Renal cortex interstitium (tissue), 11 donors: ENCODE measurements at regions not wholly inside any gene's neighbourhood (a gene's known extent, or its start where the extent isn't known, plus 50 kb on each side); places are given as distances from the start of the nearest gene placed in this dataset.

Experiments
- DNase-seq, 11 donors: peaks; one replicate each; pipeline ENCODE4 v3.0.0-alpha.2; 2013; ENCODE audit warnings: low read depth in 9 of 11, low spot score in 4 of 11; ENCODE audit errors: extremely low read depth in 1 of 11

DNA sequence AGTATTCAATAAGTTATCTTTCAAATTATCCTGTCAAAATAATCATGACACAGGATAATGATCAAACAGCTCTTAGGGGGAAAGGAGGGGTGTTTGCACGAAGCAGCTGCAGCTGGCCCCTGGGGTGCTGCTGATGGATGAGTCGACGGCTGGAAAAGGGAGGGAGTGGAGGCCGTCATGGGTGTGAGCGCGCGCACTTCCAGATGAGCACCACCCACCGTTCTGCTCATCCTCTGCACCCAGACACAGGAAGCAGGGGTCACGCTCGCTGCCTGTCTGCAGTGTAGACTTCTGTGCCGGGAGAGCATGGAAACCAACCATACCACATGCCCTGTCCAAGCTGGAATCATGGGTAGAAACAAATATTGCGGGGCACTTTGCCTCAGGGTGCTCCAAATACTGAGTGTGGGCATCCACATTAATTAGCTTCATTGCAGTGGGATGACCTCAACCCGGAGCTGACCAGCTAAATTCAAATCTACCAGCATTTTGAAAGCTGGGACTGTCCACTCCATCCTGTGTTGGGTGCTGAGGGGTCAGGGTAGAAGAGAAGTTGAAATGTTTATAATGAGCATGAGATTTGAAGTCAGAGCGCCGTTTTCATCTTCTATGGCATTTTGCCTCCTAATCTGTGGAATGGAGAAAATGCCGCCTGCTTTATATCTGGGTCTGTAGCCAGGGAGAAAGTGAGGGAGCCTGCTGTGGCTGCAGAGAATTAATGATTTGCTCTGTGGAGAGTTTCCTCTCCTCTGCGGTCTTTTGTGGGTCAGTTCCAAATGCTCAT, 802.4 kb downstream of the TBC1D22A start:
- peak in 2 of 11 donors; percentile 9 for DNase-seq

DNA sequence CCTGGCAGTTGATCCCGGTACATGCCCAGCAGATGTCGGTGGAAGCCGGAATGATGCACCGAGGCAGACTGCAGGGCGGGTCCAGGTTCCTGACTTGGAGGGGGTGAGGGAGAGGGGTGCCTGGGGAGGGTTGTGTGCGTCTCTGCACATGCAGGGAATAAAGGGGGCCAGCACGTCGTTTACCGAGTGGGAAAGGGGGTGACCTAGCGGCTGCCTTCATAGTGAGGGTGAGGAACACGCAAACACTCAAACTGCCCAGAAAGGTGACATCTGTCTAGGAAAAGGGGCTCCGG, 801.7 kb downstream of the TBC1D22A start:
- DNase-seq, result no peak

DNA sequence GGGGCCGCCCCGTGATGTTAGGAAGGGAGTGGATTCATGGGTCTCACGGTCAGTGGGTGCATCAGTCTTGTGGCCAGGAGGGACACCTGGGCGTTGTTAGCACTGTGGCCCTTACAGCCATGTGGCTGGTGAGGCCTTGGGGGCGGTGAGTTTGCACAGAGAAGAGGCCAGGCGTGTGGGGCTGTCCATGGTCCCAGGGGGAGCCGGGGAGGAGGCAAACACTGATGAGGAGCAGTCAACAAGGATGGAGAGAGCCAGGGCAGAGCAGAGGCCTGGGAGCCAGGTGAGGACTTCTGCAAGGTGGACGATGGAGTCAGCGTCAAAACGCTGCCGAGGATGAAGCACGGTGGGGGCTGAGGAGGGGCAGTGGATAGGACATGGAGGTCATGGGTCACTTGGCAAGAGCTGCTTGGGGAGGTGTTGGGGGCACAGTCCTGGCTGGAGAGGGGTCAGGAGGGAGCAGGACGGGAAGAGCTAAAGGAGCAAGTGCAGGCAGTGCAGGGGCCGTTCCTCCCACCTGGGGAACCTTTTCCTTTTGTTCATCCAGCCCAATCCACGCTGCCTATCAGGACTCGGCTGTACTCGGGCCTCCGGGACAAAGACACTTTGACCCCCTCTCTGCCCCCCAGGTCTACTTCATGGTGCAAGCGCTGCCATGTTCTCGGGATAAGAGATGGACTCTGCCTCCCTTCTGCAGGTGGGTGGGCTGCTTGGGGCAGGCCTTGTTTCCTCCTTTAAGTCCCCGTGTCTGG, 801.1 kb downstream of the TBC1D22A start:
- DNase-seq, result no peak

DNA sequence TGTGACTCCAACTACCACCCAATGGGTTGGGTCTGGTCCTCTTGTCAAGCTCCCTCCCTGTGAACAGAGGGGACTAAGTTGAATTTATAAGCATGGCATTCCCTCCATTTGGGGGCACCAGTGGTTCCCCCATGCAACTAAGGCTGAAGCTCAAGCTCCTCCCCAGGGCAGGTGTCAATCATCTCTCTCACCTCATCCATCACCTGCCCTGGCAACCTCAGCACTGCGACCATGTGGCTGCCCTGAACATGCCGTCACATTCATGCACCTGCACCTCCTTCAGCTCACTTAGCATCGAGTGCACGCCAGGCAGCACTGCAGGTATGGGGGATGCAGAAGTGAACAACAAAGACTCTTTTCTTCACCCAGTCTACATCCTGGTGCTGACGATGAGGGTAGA, 799.3 kb downstream of the TBC1D22A start:
- no peak for DNase-seq

DNA sequence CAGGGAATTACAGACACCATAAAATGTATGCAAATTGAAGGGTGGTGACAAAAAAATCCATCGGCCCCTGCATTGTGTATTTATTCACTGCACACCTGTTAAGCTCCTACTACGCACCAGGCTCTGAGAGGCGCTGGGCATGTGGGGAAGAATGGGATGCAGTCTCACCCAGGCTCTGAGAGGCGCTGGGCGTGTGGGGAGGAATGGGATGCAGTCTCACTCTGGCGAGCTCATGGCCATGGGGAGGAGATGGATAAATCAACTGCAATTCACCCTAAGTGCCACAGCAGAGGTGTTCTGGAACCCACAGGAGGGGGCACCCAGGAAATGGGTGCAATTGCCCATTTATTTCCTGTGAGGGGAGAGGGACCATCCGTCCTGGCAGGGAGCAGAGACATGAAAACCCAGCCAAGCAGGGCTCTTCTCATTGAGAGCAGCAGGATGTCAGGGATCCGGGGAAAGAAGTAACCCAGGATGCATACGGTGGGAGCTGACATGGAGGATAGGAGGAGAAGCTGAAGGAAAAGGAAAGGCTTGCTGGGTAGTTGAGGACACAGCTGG, 798.7 kb downstream of the TBC1D22A start:
- no peak for DNase-seq

DNA sequence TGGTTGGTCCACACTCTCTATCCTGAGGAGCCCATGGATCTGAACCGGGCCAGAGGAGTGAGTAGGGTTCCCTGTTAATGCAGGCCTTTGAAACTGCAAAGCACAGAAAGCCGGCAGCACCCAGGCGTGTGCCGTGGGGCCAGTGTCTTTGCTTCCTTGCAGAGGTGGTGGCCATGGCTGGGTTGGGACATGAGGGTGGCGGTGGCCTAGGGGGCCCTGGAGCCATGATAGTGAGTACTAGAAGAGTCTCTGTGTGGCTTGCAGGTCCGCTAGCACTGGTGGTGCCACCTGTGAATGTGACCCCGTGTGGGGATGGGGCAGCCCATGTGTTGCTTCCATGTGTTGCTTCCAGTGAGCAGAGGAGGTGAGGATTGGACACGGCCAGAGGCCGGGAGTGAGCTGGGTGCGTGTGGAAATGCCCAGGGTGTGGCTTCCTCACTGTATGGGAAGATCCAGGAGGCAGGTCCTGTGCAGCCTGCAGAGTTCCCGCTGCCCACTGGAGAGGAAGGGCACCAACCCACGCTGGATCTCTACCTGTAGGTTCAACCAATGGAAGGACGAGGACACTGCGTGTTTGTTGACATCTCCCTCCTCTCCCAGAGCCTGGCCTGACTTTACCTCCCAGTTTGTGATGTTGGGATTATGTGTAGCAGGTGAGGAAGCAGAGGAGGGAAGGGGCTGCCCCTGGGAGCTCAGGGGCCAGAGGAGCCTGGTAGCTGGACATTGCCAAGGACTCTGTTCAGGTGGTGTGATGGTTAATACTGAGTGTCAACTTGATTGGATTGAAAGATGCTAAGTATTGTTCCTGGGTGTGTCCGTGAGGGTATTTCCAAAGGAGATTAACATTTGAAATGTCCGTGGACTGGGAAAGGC, 796.6 kb downstream of the TBC1D22A start:
- DNase-seq, result no peak

DNA sequence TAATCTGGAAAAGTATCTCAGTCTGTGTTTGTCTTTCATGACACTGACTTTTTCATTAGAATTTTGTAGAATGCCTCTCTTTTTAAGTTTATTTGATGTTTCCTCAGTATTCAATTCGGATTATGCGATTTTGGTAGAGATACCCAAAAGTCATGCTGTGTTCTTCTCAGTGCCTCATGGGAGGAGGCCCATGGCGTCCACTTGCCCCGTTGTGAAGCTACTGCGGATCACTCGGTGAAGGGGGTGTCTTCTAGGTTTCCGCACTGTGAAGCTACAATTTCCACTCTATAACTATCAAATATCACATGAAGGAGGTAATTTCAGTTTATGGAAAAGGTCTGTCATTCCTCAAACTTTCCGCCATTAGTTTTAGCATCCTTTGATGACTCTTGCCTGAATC, 794.0 kb downstream of the TBC1D22A start:
- no peak for DNase-seq

DNA sequence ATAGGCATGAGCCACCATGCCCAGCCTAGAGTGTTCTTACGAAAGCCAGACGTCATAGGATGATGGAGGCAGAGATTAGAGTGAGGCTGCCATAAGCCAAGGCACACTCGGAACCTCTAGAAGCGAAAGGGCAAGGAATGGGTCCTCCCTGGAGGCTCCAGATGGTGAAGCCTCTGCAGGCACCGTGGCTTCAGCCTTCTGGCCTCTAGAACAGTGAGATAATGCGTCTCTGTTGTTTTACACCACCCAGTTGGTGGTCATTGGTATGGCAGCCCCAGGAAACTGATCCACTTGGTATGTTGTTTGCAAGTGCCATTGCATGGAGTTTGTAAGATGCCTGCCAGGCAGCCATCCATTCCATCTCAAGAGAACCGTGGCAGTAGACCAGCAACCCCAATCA, 791.0 kb downstream of the TBC1D22A start:
- DNase-seq, result no peak

DNA sequence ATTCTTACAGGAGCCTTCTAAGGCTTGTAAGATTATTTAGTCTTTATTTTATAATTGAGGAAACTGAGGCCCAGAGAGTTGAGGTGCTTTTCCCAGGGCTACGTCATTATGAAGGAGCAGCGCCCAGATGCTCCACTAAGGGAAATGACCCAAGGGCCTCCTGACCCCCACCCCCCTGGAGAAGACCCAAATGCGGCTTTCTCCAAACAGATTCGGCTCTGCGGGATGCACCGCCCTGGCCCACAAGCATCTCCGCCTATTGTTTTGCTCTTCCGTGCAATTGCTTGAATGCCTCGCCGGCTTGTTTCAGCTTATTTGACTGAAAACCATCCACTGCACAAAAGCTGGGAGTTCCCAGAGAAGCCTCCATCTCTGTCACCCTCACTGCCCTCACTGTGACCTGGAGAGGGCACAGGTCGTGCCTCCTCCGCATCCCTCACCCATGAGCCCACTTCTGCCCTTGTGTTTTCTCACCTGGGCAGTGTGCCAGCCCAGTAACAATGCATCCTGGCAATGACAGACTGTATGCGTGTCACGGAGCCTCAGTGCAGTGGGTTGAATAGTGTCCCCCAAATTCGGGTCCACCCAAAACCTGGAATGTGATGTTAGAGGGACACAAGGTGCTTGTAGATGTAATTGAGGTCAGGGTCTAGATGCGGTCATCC, 790.2 kb downstream of the TBC1D22A start:
- no peak for DNase-seq

DNA sequence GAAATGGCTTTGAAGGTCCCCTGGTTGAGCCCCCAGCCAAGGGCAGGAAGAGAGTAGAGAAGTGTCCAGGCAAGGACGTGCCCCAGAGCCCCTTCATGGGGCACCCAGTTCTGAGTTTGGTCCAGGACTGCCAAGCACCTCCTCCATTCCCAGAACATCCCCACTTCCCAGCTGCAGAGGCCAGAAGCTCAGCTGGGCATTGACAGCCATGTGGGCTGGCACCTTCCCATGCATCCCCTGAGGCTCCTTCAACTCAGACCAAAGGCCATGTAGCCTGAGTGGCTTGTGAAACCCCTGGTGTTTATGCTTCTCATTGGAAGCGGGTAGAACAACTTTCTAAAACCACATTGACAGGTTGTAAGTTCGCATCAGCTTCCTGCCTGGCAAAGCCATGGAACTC, 789.6 kb downstream of the TBC1D22A start:
- DNase-seq, result no peak

DNA sequence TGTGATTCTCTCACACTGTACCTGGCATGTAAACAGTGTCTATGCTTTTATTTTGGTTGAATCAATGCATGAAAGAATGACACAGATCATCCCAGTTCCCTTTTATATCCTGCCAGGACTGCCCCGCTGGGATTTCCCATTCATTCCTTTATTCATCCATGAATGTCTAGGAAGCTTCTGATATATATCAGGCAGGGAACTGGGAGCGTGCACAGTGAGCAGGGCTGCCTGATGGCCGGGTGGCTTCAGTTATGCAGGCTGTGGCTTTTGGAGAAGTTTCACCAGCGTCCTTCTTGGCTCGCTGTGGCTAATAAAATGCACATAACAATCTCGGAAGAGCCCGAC, 789.0 kb downstream of the TBC1D22A start:
- no peak for DNase-seq

DNA sequence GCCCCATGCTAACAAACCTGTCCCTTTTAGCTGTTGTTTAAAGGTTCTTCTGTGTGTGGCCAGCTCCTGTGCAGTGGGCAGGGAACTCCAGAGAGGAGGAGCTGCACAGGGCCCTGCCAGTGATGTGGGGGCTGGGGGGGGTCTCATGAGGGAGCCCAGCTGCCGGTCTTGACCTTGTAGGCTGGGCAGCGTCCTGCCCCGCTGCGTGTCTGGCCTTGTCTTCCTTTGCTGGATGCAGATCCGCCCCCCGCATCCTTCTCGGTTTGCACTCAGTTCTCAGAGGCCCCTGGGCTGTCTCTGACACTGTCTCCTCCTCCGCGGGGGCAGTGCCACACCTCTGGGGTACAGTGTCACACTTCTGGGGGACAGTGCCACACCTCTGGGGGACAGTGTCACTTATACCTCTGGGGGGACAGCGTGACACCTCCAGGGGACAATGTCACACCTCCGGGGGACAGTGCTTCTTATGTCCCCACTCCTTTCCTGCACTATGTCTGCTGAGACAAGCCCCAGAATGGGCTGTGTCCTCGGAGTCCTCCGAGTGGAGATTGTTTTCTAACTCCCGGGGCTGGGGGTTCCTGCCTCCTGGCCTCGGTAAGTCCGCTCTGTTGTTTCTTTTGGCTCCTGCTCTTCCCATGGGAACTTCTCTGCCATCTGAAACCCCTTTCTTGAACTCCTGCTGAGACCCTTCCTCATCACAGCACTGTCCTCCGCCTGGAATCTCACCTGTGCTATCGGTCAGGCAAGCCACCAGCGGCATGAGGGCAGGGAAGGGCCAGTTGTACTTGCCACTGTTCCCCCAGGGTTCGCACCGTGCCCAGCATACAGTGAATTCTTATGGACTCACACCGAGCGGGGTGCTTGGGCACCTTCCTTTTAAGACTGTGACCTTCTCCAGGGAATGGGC, 788.3 kb downstream of the TBC1D22A start:
- DNase-seq, result peak in 4 of 11 donors; percentile 11 to 31 (median 21)

DNA sequence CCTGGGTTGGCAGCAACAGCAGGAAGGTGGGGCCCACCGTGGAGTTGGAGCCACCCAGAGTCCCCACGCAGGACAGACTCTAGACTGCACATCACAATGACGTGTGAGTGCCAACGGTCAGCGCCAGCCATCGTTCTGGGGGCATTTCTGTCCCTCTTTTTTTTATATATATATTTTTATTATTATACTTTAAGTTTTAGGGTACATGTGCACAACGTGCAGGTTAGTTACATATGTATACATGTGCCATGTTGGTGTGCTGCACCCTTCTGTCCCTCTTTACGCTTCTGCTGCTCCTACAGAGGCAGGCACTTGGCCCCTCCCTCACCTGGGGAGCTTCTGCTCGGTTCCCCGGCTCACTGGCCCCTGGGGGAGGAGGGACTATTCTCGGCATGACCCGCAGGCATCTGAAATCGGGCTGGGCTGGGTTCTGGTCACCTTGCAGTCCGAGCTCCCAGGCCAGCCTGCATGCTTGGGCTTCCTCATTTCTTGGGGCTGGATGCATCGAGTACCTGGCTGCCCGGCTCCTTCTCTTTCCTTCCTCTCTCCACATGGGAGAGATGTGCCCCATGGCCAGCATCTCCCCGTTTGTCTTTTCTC, 787.4 kb downstream of the TBC1D22A start:
- DNase-seq, result no peak

DNA sequence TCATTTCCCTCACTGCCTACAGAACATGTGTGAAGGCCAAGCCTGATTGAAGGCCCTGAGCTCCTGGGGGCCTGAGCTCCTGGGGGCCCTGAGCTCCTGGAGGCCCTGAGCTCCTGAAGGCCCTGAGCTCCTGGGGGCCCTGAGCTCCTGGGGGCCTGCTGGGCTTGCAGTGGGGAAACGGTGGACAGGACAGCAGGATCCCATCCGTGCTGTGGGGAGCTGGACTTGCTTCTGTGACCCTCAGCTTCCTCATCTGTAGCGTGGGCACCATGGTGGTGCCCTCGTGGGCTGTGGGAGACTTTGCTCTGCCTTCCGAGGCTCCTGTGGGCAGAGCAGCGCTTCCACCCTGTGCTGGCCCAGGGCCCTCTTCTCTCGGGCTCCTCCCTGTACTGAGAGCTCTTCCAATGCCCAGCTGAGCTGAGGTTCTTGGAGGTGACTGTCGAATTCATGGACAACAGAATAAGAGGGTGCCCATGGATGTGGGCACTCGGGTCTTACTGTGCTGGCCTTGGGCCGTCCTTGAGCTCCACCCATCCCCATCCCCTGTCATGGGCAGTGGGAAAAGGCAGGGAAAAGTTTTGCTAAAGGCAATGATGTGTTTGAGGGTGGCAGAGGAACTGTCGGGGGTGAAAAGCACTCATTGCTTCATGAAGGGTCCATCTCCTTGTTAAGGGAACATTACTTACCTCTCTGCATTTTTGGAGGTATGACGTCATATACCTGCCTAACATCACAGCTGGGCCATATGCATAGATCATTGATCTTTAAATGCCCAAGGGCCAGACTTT, 786.7 kb downstream of the TBC1D22A start:
- no peak for DNase-seq

DNA sequence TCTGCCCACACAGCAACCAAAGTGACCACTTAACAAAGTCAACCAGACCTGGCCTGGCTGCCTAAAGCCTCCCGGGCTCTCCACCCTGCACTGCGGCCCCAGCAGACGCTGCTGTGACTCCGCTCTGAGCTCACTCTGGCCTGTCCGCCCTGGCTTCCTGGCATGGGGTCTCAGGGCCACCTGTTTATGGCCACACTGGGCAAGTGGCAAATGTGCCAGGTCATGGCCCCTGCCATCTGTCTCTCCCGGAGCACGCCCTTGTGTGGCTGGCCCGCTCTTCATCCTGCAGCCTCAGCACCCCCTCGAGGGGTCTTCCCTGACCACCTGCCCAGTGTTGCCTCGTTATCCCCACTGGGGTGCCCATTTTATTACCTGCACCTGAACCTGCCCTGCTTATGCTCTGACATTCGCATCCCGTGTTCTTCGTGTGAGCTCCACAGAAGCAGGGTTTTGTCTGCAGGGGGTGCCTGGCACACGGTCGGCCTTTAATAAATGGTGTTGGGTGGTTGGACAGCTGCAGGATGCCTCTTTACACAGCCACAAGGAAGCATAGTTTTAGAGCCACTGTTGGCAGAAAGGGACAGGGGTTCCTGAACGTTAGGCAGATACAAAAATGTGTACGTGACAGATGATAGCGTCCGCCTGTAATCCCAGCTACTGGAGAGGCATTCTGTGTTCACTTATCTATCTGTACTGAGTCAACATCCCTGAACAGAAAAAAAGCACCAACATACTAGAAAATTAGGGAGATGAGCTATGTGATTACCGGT, 785.6 kb downstream of the TBC1D22A start:
- DNase-seq, result no peak

DNA sequence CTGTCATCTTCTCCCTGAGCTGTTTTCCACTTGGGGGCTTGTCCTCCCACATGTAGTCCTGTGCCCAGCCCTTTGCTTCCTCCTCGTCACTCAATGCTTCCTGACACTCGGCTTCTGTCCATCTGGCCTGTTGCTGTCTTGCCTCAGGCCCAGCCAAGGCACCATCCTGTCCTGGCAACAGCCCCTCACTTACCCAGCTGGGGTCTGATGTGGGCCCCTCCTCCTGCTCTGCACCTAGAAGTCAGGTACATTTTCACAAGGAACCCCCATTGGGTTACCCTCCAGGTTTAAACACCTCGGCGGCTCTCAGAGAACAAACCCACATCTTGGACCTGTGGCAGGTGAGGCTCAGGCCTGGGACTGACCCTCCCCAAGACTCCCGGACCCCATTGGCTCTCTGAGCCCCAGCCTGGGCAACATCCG, 784.8 kb downstream of the TBC1D22A start:
- DNase-seq, result no peak
